ENCODE measurements at regions not wholly inside any gene's neighbourhood (a gene's known extent, or its start where the extent isn't known, plus 50 kb on each side); places are given as distances from the start of the nearest gene placed in this dataset.
A peak's percentile ranks its signal among the peaks of the same experiment; 100 is the strongest.

DNA sequence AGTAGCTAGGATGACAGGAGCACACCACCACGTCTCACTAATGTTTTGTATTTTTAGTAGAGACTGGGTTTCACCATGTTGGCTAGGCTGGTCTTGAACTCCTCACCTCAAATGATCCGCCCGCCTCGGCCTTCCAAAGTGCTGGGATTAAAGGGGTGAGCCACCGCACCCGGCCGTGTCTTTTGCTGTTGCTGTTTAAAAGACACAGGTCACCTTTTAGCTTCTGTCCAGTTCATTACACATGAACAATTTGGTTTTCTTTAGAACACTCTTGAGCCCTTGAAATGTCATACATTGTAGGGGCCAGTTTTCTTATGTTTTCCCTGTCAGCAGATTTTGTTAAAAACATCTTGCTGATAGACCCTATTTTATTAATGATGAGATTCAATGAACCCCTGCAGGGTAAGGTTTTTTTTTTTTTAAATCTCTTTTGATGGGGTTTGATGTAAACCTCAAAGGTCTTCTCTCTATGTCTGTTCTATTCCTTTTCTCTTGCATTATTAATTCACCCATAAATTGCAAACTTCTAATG lies 61.0 kb upstream of the AGPS start:
- no peak overlapping the region for H3K27ac ChIP-seq (ENCODE audit: low read depth, low read length)
- H3K9me3 Mint-ChIP-seq (ENCODE audit: unreplicated experiment), result no peaks in the 10 kb centered on the region
- H3K9ac ChIP-seq (ENCODE audit: low read length), result peak overlapping the region; percentile 51
- H3K4me3 ChIP-seq (ENCODE audit: insufficient read depth, low read depth, low read length), result no peak overlapping the region
- peaks cover 16% of the 10 kb centered on the region for H3K4me1 ChIP-seq (ENCODE audit: insufficient read depth, low read length)
- TF ChIP-seq, protein P1, sequence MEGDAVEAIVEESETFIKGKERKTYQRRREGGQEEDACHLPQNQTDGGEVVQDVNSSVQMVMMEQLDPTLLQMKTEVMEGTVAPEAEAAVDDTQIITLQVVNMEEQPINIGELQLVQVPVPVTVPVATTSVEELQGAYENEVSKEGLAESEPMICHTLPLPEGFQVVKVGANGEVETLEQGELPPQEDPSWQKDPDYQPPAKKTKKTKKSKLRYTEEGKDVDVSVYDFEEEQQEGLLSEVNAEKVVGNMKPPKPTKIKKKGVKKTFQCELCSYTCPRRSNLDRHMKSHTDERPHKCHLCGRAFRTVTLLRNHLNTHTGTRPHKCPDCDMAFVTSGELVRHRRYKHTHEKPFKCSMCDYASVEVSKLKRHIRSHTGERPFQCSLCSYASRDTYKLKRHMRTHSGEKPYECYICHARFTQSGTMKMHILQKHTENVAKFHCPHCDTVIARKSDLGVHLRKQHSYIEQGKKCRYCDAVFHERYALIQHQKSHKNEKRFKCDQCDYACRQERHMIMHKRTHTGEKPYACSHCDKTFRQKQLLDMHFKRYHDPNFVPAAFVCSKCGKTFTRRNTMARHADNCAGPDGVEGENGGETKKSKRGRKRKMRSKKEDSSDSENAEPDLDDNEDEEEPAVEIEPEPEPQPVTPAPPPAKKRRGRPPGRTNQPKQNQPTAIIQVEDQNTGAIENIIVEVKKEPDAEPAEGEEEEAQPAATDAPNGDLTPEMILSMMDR (IDR thresholded peaks at IDR 0.05; ENCODE audit: insufficient read depth, low read depth, low read length), result no peak
- no peak for TF ChIP-seq EZH2 (IDR thresholded peaks at IDR 0.05; ENCODE audit: insufficient read depth, low read length)
- no peaks in the 10 kb centered on the region for H3K36me3 ChIP-seq (ENCODE audit: insufficient read depth, low read length)
- DNase-seq (ENCODE audit: low read depth) (no peak), FAIRE-seq (no peak)
- H3K27me3 ChIP-seq (ENCODE audit: insufficient read depth, low read length), result no peaks in the 10 kb centered on the region
- no peaks in the 10 kb centered on the region for H3K36me3 Mint-ChIP-seq (ENCODE audit: low read depth, unreplicated experiment)
- no peaks in the 10 kb centered on the region for H3K9me3 ChIP-seq (ENCODE audit: insufficient read depth, low read depth, low read length)
- H2AFZ ChIP-seq (ENCODE audit: low read depth, low read length), result no peak overlapping the region
- no peak overlapping the region for H3K4me3 Mint-ChIP-seq (ENCODE audit: unreplicated experiment)
- no peaks in the 10 kb centered on the region for H3K27me3 Mint-ChIP-seq (ENCODE audit: low read depth, unreplicated experiment)
- peaks cover 19% of the 10 kb centered on the region for H3K4me1 Mint-ChIP-seq (ENCODE audit: low read depth, unreplicated experiment)
- peak overlapping the region; percentile 46 for H3K4me2 ChIP-seq (ENCODE audit: low read length)
- H3K79me2 ChIP-seq (ENCODE audit: insufficient read depth, low read length), result no peaks in the 10 kb centered on the region
- no peaks in the 10 kb centered on the region for H4K20me1 ChIP-seq (ENCODE audit: insufficient read depth, low read length)
- H3K27ac Mint-ChIP-seq (ENCODE audit: unreplicated experiment), result peak overlapping the region; percentile 89

DNA sequence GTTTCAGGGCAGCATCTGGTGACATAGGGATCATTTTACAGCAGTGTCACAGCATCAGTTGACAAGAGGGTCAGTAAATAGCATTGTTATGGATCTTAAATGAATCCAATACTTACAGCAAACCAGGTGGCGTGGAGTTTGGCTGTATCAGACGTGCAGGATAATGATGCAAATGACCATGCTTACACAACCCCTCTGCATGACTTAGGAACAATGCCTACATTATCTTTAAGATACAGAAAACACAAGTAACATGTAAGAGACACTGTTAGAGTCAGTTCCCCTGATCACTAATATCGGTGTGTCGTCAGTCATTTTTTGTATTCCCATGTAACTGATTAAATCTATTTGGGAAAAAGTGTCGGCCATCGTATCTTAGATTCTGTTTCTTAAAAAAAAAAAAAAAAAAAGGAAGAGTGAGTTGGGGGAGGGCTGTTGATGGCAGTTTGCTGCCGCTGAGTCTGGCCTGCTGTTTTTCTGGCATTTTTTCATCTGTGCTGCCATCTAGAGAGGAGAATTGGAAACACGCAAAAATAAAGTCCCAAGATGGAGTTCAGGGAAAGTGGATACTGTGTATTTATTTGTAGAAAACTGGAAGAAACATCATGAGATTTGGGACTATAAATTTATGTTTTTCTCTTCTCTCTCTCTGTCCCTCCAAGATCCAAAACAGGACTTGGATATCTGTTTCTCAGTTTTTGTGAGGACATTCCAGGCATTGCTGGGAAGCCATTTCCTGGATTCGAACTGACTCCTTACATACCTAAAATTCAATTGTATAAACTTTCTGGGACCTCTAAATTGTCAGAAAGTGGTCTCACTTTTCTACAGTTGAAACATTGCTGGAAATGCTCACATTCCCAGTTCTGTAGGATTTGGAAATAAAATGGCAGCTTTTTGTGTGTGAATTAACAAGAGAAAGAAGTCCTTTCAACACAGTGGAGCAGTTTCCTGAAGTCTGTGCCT lies 60.3 kb upstream of the AGPS start:
- Histone ChIP-seq H3K27me3 (ENCODE audit: insufficient read depth, low read length) (no peaks in the 10 kb centered on the region), H4K20me1 (ENCODE audit: insufficient read depth, low read length) (no peaks in the 10 kb centered on the region), H3K79me2 (ENCODE audit: insufficient read depth, low read length) (no peaks in the 10 kb centered on the region), H3K4me3 (ENCODE audit: insufficient read depth, low read depth, low read length) (no peak overlapping the region), H3K4me2 (ENCODE audit: low read length) (peak overlapping the region; percentile 46), H3K36me3 (ENCODE audit: insufficient read depth, low read length) (no peaks in the 10 kb centered on the region), H3K9ac (ENCODE audit: low read length) (peak overlapping the region; percentile 51), H2AFZ (ENCODE audit: low read depth, low read length) (peak overlapping the region; percentile 61), H3K9me3 (ENCODE audit: insufficient read depth, low read depth, low read length) (no peaks in the 10 kb centered on the region), H3K27ac (ENCODE audit: low read depth, low read length) (peak overlapping the region; percentile 29), H3K4me1 (ENCODE audit: insufficient read depth, low read length) (peaks cover 16% of the 10 kb centered on the region)
- Mint-ChIP-seq H3K27me3 (ENCODE audit: low read depth, unreplicated experiment) (no peaks in the 10 kb centered on the region), H3K36me3 (ENCODE audit: low read depth, unreplicated experiment) (no peaks in the 10 kb centered on the region), H3K4me3 (ENCODE audit: unreplicated experiment) (no peak overlapping the region), H3K4me1 (ENCODE audit: low read depth, unreplicated experiment) (peaks cover 20% of the 10 kb centered on the region), H3K27ac (ENCODE audit: unreplicated experiment) (peak overlapping the region; percentile 89), H3K9me3 (ENCODE audit: unreplicated experiment) (no peaks in the 10 kb centered on the region)
- DNase-seq (ENCODE audit: low read depth) (peak; percentile 53), FAIRE-seq (peak; percentile 17)
- TF ChIP-seq EZH2 (IDR thresholded peaks at IDR 0.05; ENCODE audit: insufficient read depth, low read length), result no peak
- TF ChIP-seq, protein P1 (IDR thresholded peaks at IDR 0.05; ENCODE audit: insufficient read depth, low read depth, low read length), result peak; percentile 72
